GM18505 (cell line): ENCODE measurements at regions not wholly inside any gene's neighbourhood (a gene's known extent, or its start where the extent isn't known, plus 50 kb on each side); places are given as distances from the start of the nearest gene placed in this dataset.
"Not testable (repeated sequence)": the region's sequence is repeated elsewhere in the genome, so short reads cannot be mapped to it uniquely, and the experiment has no call there.

ENCODE experiments used
- ATAC-seq: cut with Tn5 transposase; IDR thresholded peaks from one replicate; pipeline ENCODE4 v1.9.1; 2021; ENCODE audit not compliant: unreplicated experiment
- POLR2A ChIP-seq: IDR thresholded peaks from 4 replicates; pipeline ENCODE4 v1.6.1; 2011; ENCODE audit warnings: borderline replicate concordance; ENCODE audit not compliant: insufficient read depth, insufficient read length; ENCODE audit errors: extremely low read depth

- TF ChIP-seq POLR2A = no peak
- ATAC-seq = peak; percentile 37
Measured at GRCh38 chr3:34070831-34071585, 272.6 kb downstream of the PDCD6IP start.

- ATAC-seq = no peak
- no peak for TF ChIP-seq POLR2A
Measured at GRCh38 chr3:34072297-34072696, 273.9 kb downstream of the PDCD6IP start.

GRCh38 chr3:34073111-34073510 is 274.7 kb downstream of the PDCD6IP start:
- TF ChIP-seq POLR2A = no peak
- ATAC-seq = no peak

GRCh38 chr3:34073961-34074360 is 275.5 kb downstream of the PDCD6IP start:
- peak; percentile 46 for ATAC-seq
- no peak for TF ChIP-seq POLR2A

- ATAC-seq = no peak
- no peak for TF ChIP-seq POLR2A
Measured at GRCh38 chr3:34075975-34076374, 277.5 kb downstream of the PDCD6IP start.

GRCh38 chr3:34077417-34078195 is 279.2 kb downstream of the PDCD6IP start:
- peak; percentile 60 for ATAC-seq
- TF ChIP-seq POLR2A = no peak

GRCh38 chr3:34078418-34078817 is 280.0 kb downstream of the PDCD6IP start:
- ATAC-seq = no peak
- TF ChIP-seq POLR2A = no peak

GRCh38 chr3:34079849-34080248 is 281.4 kb downstream of the PDCD6IP start:
- ATAC-seq = not testable (repeated sequence)

- not testable (repeated sequence) for ATAC-seq
Measured at GRCh38 chr3:34090379-34090778, 291.9 kb downstream of the PDCD6IP start.

GRCh38 chr3:34090876-34091275 is 292.4 kb downstream of the PDCD6IP start:
- ATAC-seq = no peak
- no peak for TF ChIP-seq POLR2A

- not testable (repeated sequence) for ATAC-seq
Measured at GRCh38 chr3:34094280-34094679, 295.9 kb downstream of the PDCD6IP start.

- ATAC-seq = no peak
- TF ChIP-seq POLR2A = no peak
Measured at GRCh38 chr3:34102288-34102687, 303.9 kb downstream of the PDCD6IP start.

- no peak for ATAC-seq
- TF ChIP-seq POLR2A = no peak
Measured at GRCh38 chr3:34106379-34106778, 307.9 kb downstream of the PDCD6IP start.

GRCh38 chr3:34106879-34107278 is 308.4 kb downstream of the PDCD6IP start:
- TF ChIP-seq POLR2A = no peak
- no peak for ATAC-seq
